Activated B cell treated with CpG ODN at 0.5 μM for 24 hours (primary cell): ENCODE measurements at regions not wholly inside any gene's neighbourhood (a gene's known extent, or its start where the extent isn't known, plus 50 kb on each side); places are given as distances from the start of the nearest gene placed in this dataset.

Source experiments
- ATAC-seq: fragments of 200-7000 bp; cut with Tn5 transposase; one replicate; pipeline ENCODE4 v1.10.0; 2021; ENCODE audit warnings: low read depth, mild to moderate bottlenecking, moderate library complexity
- CTCF ChIA-PET: fragments of 350-600 bp; sonication (Branson Sonifier 250); formaldehyde crosslinking; loops from one replicate; lab custom pipeline; 2021; ENCODE audit warnings: antibody characterized with exemption; lab: Charles Lee
- POLR2A ChIA-PET: fragments of 350-600 bp; sonication (Branson Sonifier 250); formaldehyde crosslinking; loops from one replicate; lab custom pipeline; 2021; ENCODE audit warnings: antibody characterized with exemption; lab: Charles Lee
- DNase-seq: peaks from one replicate; pipeline ENCODE4 v3.0.0; 2022
- H3K27ac Mint-ChIP-seq: one replicate; pipeline ENCODE4 v1.8.0; 2020; ENCODE audit warnings: mixed read lengths
- H3K27me3 Mint-ChIP-seq: one replicate; pipeline ENCODE4 v1.8.0; 2021; ENCODE audit warnings: mixed read lengths
- H3K36me3 Mint-ChIP-seq: one replicate; pipeline ENCODE4 v1.8.0; 2021; ENCODE audit warnings: low read depth, mixed read lengths
- H3K4me1 Mint-ChIP-seq: one replicate; pipeline ENCODE4 v1.8.0; 2021; ENCODE audit warnings: mixed read lengths
- H3K4me3 Mint-ChIP-seq: one replicate; pipeline ENCODE4 v1.8.0; 2020; ENCODE audit warnings: mild to moderate bottlenecking, mixed read lengths
- H3K9me3 Mint-ChIP-seq: one replicate; pipeline ENCODE4 v1.8.0; 2020; ENCODE audit warnings: mixed read lengths
- CTCF ChIP-seq: fragments of 200-600 bp; IDR thresholded peaks from one replicate; pipeline ENCODE4 v1.8.0; 2022; ENCODE audit warnings: antibody characterized with exemption, mild to moderate bottlenecking
- intact Hi-C: fragments of 100-400 bp; cut with micrococcal nuclease; formaldehyde crosslinking; loops from one replicate; pipeline ENCODE4 v1.15.1; 2024

DNA sequence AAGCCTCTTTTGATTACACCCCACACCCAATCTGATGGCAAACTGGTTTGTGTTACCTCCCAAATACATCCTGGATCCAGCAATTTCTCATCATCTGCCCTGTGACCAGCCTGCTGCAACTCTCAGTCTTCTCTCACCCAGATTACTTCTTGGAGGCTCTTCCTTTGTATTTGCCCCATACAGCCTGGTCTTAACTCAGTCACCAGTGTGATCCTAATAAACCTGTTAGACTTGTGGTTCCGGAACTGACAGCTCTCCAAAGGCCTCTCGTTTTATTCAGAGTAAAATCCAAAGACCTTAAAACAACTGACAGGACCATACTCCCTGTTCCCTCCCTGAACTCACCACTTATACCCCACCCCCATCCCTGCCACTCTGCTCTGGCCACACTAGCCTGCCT, 228.2 kb upstream of the PAPPA start:
- H3K27me3 Mint-ChIP-seq: no peaks in the 10 kb centered on the region
- TF ChIP-seq CTCF: no peak
- ChIA-PET CTCF (no interaction called here), POLR2A (no interaction called here)
- H3K36me3 Mint-ChIP-seq: no peaks in the 10 kb centered on the region
- intact Hi-C loops: no loop called here
- ATAC-seq (no peak), DNase-seq (no peak)
- no peak overlapping the region for H3K4me3 Mint-ChIP-seq
- peaks cover 6% of the 10 kb centered on the region for H3K9me3 Mint-ChIP-seq
- no peaks in the 10 kb centered on the region for H3K4me1 Mint-ChIP-seq
- H3K27ac Mint-ChIP-seq: no peak overlapping the region

DNA sequence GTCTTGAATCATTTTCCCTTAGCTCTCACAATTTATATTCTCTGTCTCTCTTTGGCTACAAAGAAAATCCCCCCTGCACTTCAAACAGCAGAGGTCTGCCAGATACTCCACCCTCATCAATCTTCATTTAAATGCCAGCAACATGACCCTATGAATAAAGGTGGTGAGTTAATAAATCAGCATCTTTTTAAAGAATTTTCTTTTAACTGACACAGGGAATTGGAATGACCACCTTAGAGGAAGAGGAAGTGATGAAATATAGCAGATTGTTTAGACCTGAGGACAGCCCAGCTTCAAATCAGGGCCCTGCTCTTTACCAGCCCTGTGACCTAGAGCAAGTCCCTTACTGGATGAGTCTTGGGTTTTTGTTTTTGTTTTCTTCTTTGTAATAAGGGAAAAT, 223.1 kb upstream of the PAPPA start:
- Mint-ChIP-seq H3K9me3 (peaks cover 8% of the 10 kb centered on the region), H3K4me3 (no peak overlapping the region), H3K4me1 (no peaks in the 10 kb centered on the region), H3K36me3 (no peaks in the 10 kb centered on the region), H3K27me3 (no peaks in the 10 kb centered on the region), H3K27ac (no peak overlapping the region)
- ChIA-PET CTCF (no interaction called here), POLR2A (no interaction called here)
- TF ChIP-seq CTCF: no peak
- ATAC-seq: no peak
- no peak for DNase-seq
- intact Hi-C loops: no loop called here

- DNase-seq (no peak), ATAC-seq (no peak)
- H3K4me3 Mint-ChIP-seq: no peak overlapping the region
- POLR2A ChIA-PET: no interaction called here
- H3K36me3 Mint-ChIP-seq: no peaks in the 10 kb centered on the region
- H3K27me3 Mint-ChIP-seq: no peaks in the 10 kb centered on the region
- CTCF ChIA-PET: no interaction called here
- H3K27ac Mint-ChIP-seq: no peak overlapping the region
- peaks cover 7% of the 10 kb centered on the region for H3K9me3 Mint-ChIP-seq
- H3K4me1 Mint-ChIP-seq: no peaks in the 10 kb centered on the region
- no peak for TF ChIP-seq CTCF
- intact Hi-C loops: no loop called here
Observed at GRCh38 chr9:115938479-115938878, 215.1 kb upstream of the PAPPA start.

- Mint-ChIP-seq H3K4me1 (no peaks in the 10 kb centered on the region), H3K9me3 (peaks cover 7% of the 10 kb centered on the region), H3K27me3 (no peaks in the 10 kb centered on the region), H3K27ac (no peak overlapping the region), H3K36me3 (no peaks in the 10 kb centered on the region), H3K4me3 (no peak overlapping the region)
- ChIA-PET CTCF (no interaction called here), POLR2A (no interaction called here)
- intact Hi-C loops: no loop called here
- TF ChIP-seq CTCF: no peak
- no peak for DNase-seq
- no peak for ATAC-seq
Observed at GRCh38 chr9:115939065-115939765, 214.4 kb upstream of the PAPPA start.

- H3K4me3 Mint-ChIP-seq: no peak overlapping the region
- POLR2A ChIA-PET: no interaction called here
- no peaks in the 10 kb centered on the region for H3K27me3 Mint-ChIP-seq
Observed at GRCh38 chr9:115941561-115942315, 211.9 kb upstream of the PAPPA start.

More at GRCh38 chr9:115941561-115942315, 211.9 kb upstream of the PAPPA start:
- DNase-seq: no peak
- Mint-ChIP-seq H3K4me1 (no peaks in the 10 kb centered on the region), H3K36me3 (no peaks in the 10 kb centered on the region), H3K27ac (no peak overlapping the region), H3K9me3 (no peaks in the 10 kb centered on the region)
- TF ChIP-seq CTCF: no peak
- CTCF ChIA-PET: no interaction called here
- ATAC-seq: no peak
- intact Hi-C loops: no loop called here
